Nephron (organoid): ENCODE measurements at regions not wholly inside any gene's neighbourhood (a gene's known extent, or its start where the extent isn't known, plus 50 kb on each side); places are given as distances from the start of the nearest gene placed in this dataset.

Source experiments
- H3K27ac Mint-ChIP-seq, 3 experiments: 2 replicates each; pipeline ENCODE4 v1.8.0; 2020; ENCODE audit warnings: mixed read lengths in 3 of 3, mild to moderate bottlenecking in 2 of 3, moderate library complexity in 1 of 3
- H3K27me3 Mint-ChIP-seq: 2 replicates; pipeline ENCODE4 v1.8.0; 2021; ENCODE audit warnings: low read depth, mild to moderate bottlenecking, moderate library complexity, mixed read lengths
- H3K36me3 Mint-ChIP-seq: 2 replicates; pipeline ENCODE4 v1.8.0; 2020; ENCODE audit warnings: low read depth, mixed read lengths
- H3K4me1 Mint-ChIP-seq: 2 replicates; pipeline ENCODE4 v1.8.0; 2020; ENCODE audit warnings: mixed read lengths
- H3K4me3 Mint-ChIP-seq, 3 experiments: 2 replicates each; pipeline ENCODE4 v1.8.0; 2020; ENCODE audit warnings: mild to moderate bottlenecking in 3 of 3, mixed read lengths in 3 of 3, moderate library complexity in 2 of 3
- H3K9me3 Mint-ChIP-seq: 2 replicates; pipeline ENCODE4 v1.8.0; 2020; ENCODE audit warnings: mixed read lengths
- CTCF ChIP-seq, 3 experiments: fragments of 200-600 bp; sonication (generic); IDR thresholded peaks; one replicate each; pipeline ENCODE4 v1.5.0; 2021; ENCODE audit warnings: antibody characterized with exemption in 3 of 3; ENCODE audit not compliant: unreplicated experiment in 3 of 3

DNA sequence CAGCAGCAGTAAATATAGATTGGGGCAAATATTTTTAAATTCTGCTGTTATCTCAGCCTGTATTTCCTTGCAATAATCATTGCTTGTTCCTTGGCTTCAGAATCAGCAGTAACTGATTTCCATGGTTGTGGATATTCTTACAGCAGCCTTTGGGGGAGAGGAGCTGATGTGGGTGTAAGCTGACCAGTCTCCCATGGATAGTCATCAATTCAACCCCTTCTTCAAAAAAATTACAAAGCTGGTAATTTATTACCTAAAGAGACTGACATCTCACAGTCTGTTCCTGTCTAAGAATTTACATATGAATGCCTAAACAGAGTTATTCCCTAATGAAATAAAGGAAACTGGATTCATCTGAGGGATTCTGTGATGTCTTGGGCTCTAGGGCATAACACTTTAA is 103.1 kb upstream of the CABCOCO1 start:
- peaks cover 3% of the 10 kb centered on the region for H3K36me3 Mint-ChIP-seq
- H3K4me1 Mint-ChIP-seq = no peaks in the 10 kb centered on the region
- no peak overlapping the region for H3K4me3 Mint-ChIP-seq
- TF ChIP-seq CTCF (IDR thresholded peaks at IDR 0.05; ENCODE audit: unreplicated experiment in 3 of 3) = no peak
- H3K9me3 Mint-ChIP-seq = peaks cover 8% of the 10 kb centered on the region
- H3K27ac Mint-ChIP-seq = peak overlapping the region in 1 of 3 experiments; percentile 2
- H3K27me3 Mint-ChIP-seq = no peaks in the 10 kb centered on the region

GRCh38 chr10:61558188-61558587 is 104.5 kb upstream of the CABCOCO1 start:
- H3K36me3 Mint-ChIP-seq = peaks cover 3% of the 10 kb centered on the region

DNA sequence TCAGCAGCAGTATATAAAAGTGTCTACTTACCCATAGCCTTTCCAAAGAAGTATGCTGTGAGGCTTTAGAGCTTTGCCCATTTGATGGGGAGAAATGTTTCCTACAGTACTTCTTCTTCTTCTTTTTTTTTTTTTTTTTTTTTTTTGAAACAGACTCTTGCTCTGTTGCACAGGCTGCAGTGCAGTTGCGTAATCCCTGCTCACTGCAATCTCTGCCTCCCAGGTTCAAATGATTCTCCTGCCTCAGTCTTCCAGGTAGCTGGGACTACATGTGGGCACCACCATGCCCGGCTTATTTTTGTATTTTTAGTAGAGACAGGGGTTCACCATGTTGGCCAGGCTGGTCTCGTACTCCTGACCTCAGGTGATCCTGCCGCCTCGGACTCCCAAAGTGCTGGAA is 101.7 kb upstream of the TMEM26 start:
- Mint-ChIP-seq H3K9me3 (peaks cover 14% of the 10 kb centered on the region), H3K27ac (no peak overlapping the region), H3K36me3 (no peaks in the 10 kb centered on the region), H3K4me3 (no peak overlapping the region), H3K4me1 (no peaks in the 10 kb centered on the region), H3K27me3 (no peaks in the 10 kb centered on the region)
- no peak for TF ChIP-seq CTCF (IDR thresholded peaks at IDR 0.05; ENCODE audit: unreplicated experiment in 3 of 3)

More at GRCh38 chr10:61558188-61558587, 104.5 kb upstream of the CABCOCO1 start:
- H3K27me3 Mint-ChIP-seq = no peaks in the 10 kb centered on the region
- H3K27ac Mint-ChIP-seq = no peak overlapping the region
- peaks cover 8% of the 10 kb centered on the region for H3K9me3 Mint-ChIP-seq
- TF ChIP-seq CTCF (IDR thresholded peaks at IDR 0.05; ENCODE audit: unreplicated experiment in 3 of 3) = no peak
- H3K4me3 Mint-ChIP-seq = no peak overlapping the region
- no peaks in the 10 kb centered on the region for H3K4me1 Mint-ChIP-seq

GRCh38 chr10:61549861-61550260 is 96.7 kb upstream of the TMEM26 start:
- Mint-ChIP-seq H3K27ac (no peak overlapping the region), H3K9me3 (peaks cover 10% of the 10 kb centered on the region), H3K36me3 (no peaks in the 10 kb centered on the region), H3K4me3 (no peak overlapping the region), H3K4me1 (no peaks in the 10 kb centered on the region), H3K27me3 (no peaks in the 10 kb centered on the region)
- TF ChIP-seq CTCF (IDR thresholded peaks at IDR 0.05; ENCODE audit: unreplicated experiment in 3 of 3) = no peak

GRCh38 chr10:61548364-61548763 is 95.2 kb upstream of the TMEM26 start:
- Mint-ChIP-seq H3K9me3 (peaks cover 10% of the 10 kb centered on the region), H3K36me3 (no peaks in the 10 kb centered on the region), H3K27me3 (no peaks in the 10 kb centered on the region), H3K4me1 (no peaks in the 10 kb centered on the region), H3K4me3 (no peak overlapping the region), H3K27ac (no peak overlapping the region)
- no peak for TF ChIP-seq CTCF (IDR thresholded peaks at IDR 0.05; ENCODE audit: unreplicated experiment in 3 of 3)

DNA sequence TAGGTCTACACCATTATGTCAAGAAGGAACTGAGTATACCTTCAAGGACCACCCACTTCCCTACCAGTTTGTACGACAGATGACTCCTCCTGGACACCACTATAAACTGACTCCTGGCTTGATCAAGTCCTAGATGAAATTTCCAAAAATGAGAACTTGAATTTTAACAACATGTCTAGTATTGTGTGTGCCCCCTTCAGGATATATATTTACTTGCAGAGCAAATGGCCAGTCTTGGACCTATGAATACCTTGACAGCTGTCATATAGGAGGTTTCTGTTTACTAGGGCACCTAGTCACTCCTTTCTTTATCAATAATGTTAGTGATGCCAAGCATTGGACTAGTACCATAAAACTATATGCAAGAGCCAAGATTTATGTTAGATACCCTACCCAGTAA is 94.1 kb upstream of the TMEM26 start:
- Mint-ChIP-seq H3K9me3 (peaks cover 4% of the 10 kb centered on the region), H3K27me3 (no peaks in the 10 kb centered on the region), H3K4me1 (peaks cover 5% of the 10 kb centered on the region), H3K36me3 (no peaks in the 10 kb centered on the region), H3K4me3 (no peak overlapping the region), H3K27ac (no peak overlapping the region)
- no peak for TF ChIP-seq CTCF (IDR thresholded peaks at IDR 0.05; ENCODE audit: unreplicated experiment in 3 of 3)
